Smooth muscle cell (in vitro differentiated cells): ENCODE measurements at regions not wholly inside any gene's neighbourhood (a gene's known extent, or its start where the extent isn't known, plus 50 kb on each side); places are given as distances from the start of the nearest gene placed in this dataset.

Experiments
- DNase-seq: peaks from one replicate; lab custom pipeline; 2025; ENCODE audit not compliant: unreplicated experiment; lab: John Stamatoyannopoulos, UW
- H2AFZ ChIP-seq: fragments of 200-600 bp; sonication (generic); 2 replicates; pipeline ENCODE4 v1.6.0; 2016; ENCODE audit warnings: antibody characterized with exemption, low read depth, mild to moderate bottlenecking
- H3F3A ChIP-seq: fragments of 200-600 bp; sonication (generic); 2 replicates; pipeline ENCODE4 v1.6.0; 2017; ENCODE audit warnings: antibody characterized with exemption, low read depth
- H3K27ac ChIP-seq: fragments of 200-600 bp; sonication (generic); 2 replicates; pipeline ENCODE4 v1.5.1; 2016; ENCODE audit warnings: low read depth, mild to moderate bottlenecking
- H3K27me3 ChIP-seq: fragments of 200-600 bp; sonication (generic); 2 replicates; pipeline ENCODE4 v1.6.1; 2016; ENCODE audit warnings: low read depth, mild to moderate bottlenecking
- H3K36me3 ChIP-seq: fragments of 200-600 bp; sonication (generic); 2 replicates; pipeline ENCODE4 v1.5.1; 2016; ENCODE audit warnings: low read depth
- H3K4me1 ChIP-seq: fragments of 200-600 bp; sonication (generic); 2 replicates; pipeline ENCODE4 v1.5.1; 2016; ENCODE audit warnings: low read depth
- H3K4me2 ChIP-seq: fragments of 200-600 bp; sonication (generic); 2 replicates; pipeline ENCODE4 v1.6.0; 2016; ENCODE audit warnings: mild to moderate bottlenecking
- H3K4me3 ChIP-seq: fragments of 200-600 bp; sonication (generic); 2 replicates; pipeline ENCODE4 v1.5.1; 2016; ENCODE audit warnings: mild to moderate bottlenecking
- H3K79me2 ChIP-seq: fragments of 200-600 bp; sonication (generic); 2 replicates; pipeline ENCODE4 v1.6.0; 2016; ENCODE audit warnings: low read depth, mild to moderate bottlenecking
- H3K9ac ChIP-seq: fragments of 200-600 bp; sonication (generic); 2 replicates; pipeline ENCODE4 v1.6.0; 2016; ENCODE audit warnings: low read depth
- H3K9me3 ChIP-seq: fragments of 200-600 bp; sonication (generic); replicated peaks from 2 replicates; pipeline ENCODE4 v1.5.1; 2016; ENCODE audit warnings: low read depth
- H4K20me1 ChIP-seq: fragments of 200-600 bp; sonication (generic); 2 replicates; pipeline ENCODE4 v1.6.0; 2016; ENCODE audit warnings: low read depth
- CTCF ChIP-seq: fragments of 200-600 bp; sonication (generic); IDR thresholded peaks from 2 replicates; pipeline ENCODE4 v1.5.1; 2017; ENCODE audit warnings: borderline replicate concordance, mild to moderate bottlenecking, antibody characterized with exemption; ENCODE audit not compliant: insufficient read depth, poor library complexity, severe bottlenecking
- WGBS: methylation state at CpG from one replicate; pipeline ENCODE4 v1.1.7; 2016; ENCODE audit warnings: low lambda C conversion rate; 5-methylcytosine and 5-hydroxymethylcytosine counted together

- no peaks in the 10 kb centered on the region for H3F3A ChIP-seq
- no peak overlapping the region for H3K9ac ChIP-seq
- H3K4me3 ChIP-seq = no peak overlapping the region
- TF ChIP-seq CTCF = no peak
- no peak for DNase-seq
- no peaks in the 10 kb centered on the region for H4K20me1 ChIP-seq
- WGBS = 96% methylated on average over 2 of the region's 2 CpGs
- no peaks in the 10 kb centered on the region for H3K27me3 ChIP-seq
- no peaks in the 10 kb centered on the region for H3K79me2 ChIP-seq
- no peaks in the 10 kb centered on the region for H3K4me1 ChIP-seq
- no peaks in the 10 kb centered on the region for H3K36me3 ChIP-seq
- no peak overlapping the region for H2AFZ ChIP-seq
- H3K27ac ChIP-seq = no peak overlapping the region
- no peaks in the 10 kb centered on the region for H3K9me3 ChIP-seq
- no peak overlapping the region for H3K4me2 ChIP-seq
Observed at GRCh38 chr6:81328700-81329099, 423.8 kb downstream of the TENT5A start.

DNA sequence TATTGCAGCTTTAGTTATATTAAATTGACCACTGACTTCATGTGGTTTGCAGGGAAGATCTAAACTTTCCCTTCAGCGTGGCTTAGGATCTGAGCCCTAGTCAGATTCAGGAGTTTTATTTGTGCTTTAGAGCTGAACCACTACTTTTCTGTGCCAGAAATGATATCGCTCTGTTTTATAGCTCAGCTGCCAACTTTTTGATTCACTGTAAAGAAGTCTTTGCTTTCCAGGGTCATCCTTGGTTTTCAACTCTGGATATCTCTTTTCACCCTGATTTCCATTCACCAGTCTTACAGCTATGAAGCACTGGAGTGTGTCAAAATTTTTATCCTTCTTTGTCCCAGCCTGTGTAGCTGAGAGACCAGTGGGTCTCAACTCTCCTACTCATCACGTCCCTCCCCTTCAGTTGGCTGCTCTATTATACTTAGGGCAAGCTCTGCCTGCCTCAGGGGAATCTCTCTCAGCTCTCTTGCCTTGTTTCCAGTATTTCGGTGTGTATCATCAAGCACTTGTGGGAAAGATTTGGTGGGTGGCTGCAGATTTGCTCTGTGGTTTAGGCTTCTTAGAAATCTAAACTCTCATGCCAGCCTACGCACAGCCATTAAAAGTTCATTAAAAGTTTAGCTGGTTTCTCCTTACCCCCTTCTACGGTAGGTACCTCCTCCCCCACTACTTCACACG lies 425.5 kb downstream of the TENT5A start:
- H3F3A ChIP-seq = no peaks in the 10 kb centered on the region
- H3K4me2 ChIP-seq = peak overlapping the region; percentile 34
- peak overlapping the region; percentile 53 for H3K27ac ChIP-seq
- no peaks in the 10 kb centered on the region for H3K79me2 ChIP-seq
- no peaks in the 10 kb centered on the region for H3K4me1 ChIP-seq
- H4K20me1 ChIP-seq = no peaks in the 10 kb centered on the region
- no peak for DNase-seq
- WGBS = 39% methylated on average over 7 of the region's 7 CpGs
- no peaks in the 10 kb centered on the region for H3K9me3 ChIP-seq
- H3K4me3 ChIP-seq = no peak overlapping the region
- H3K36me3 ChIP-seq = no peaks in the 10 kb centered on the region
- no peak for TF ChIP-seq CTCF
- no peaks in the 10 kb centered on the region for H3K27me3 ChIP-seq
- no peak overlapping the region for H3K9ac ChIP-seq
- H2AFZ ChIP-seq = no peak overlapping the region

DNA sequence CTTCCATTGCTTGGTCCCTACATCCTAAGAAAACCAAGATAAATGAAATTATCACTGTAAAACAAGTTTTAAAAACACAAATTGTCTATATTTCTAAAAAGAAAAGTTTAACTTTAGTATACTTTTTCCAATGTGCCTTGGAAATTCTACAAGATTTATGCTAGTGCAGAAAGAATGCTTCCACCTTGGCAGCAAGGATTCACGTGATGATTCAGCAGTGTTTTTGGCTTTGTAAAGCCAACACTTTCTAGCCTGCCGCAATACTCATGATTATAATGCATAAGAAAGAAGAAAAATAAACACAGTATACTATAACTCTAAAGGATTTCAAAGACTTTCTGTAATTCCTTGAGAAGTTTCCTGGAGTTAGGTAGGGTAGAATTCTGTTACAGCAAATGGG lies 442.7 kb downstream of the TENT5A start:
- DNase-seq = no peak
- no peaks in the 10 kb centered on the region for H3F3A ChIP-seq
- no peak for TF ChIP-seq CTCF
- no peaks in the 10 kb centered on the region for H3K9me3 ChIP-seq
- H4K20me1 ChIP-seq = no peaks in the 10 kb centered on the region
- H3K9ac ChIP-seq = no peak overlapping the region
- no peak overlapping the region for H2AFZ ChIP-seq
- H3K4me3 ChIP-seq = no peak overlapping the region
- H3K4me1 ChIP-seq = no peaks in the 10 kb centered on the region
- H3K27ac ChIP-seq = no peak overlapping the region
- 90% methylated on average over 2 of the region's 2 CpGs for WGBS
- no peak overlapping the region for H3K4me2 ChIP-seq
- H3K36me3 ChIP-seq = no peaks in the 10 kb centered on the region
- no peaks in the 10 kb centered on the region for H3K27me3 ChIP-seq
- no peaks in the 10 kb centered on the region for H3K79me2 ChIP-seq
